SK-N-SH treated with all-trans-retinoic acid at 6 μM for 48 hours (cell line): ENCODE measurements at regions not wholly inside any gene's neighbourhood (a gene's known extent, or its start where the extent isn't known, plus 50 kb on each side); places are given as distances from the start of the nearest gene placed in this dataset.

Experiments used
- ATAC-seq: fragments of 200-7000 bp; cut with Tn5 transposase; 3 replicates; pipeline ENCODE4 v1.9.1; 2020; ENCODE audit warnings: mild to moderate bottlenecking, moderate library complexity
- ARNTL ChIP-seq: fragments of 450-650 bp; formaldehyde crosslinking; IDR thresholded peaks from 2 replicates; pipeline ENCODE4 v1.5.0; 2020; ENCODE audit warnings: low read depth, mild to moderate bottlenecking, moderate library complexity, borderline replicate concordance
- BACH2 ChIP-seq: fragments of 250-450 bp; sonication (Bioruptor Pico); IDR thresholded peaks from 2 replicates; pipeline ENCODE4 v1.9.0; 2021; ENCODE audit warnings: mild to moderate bottlenecking, borderline replicate concordance
- CSDC2 ChIP-seq: fragments of 250-450 bp; sonication (Bioruptor Pico); IDR thresholded peaks from 2 replicates; pipeline ENCODE4 v1.5.0; 2020; ENCODE audit warnings: mild to moderate bottlenecking, moderate library complexity
- ESRRG ChIP-seq: fragments of 250-450 bp; sonication (Bioruptor Pico); IDR thresholded peaks from 2 replicates; pipeline ENCODE4 v1.6.1; 2021; ENCODE audit warnings: mild to moderate bottlenecking
- GLIS3 ChIP-seq: fragments of 250-450 bp; sonication (Bioruptor Pico); IDR thresholded peaks from 2 replicates; pipeline ENCODE4 v1.5.0; 2020; ENCODE audit warnings: mild to moderate bottlenecking, moderate library complexity
- ISL1 ChIP-seq: fragments of 250-450 bp; sonication (Bioruptor Pico); IDR thresholded peaks from 2 replicates; pipeline ENCODE4 v2.1.2; 2022; ENCODE audit warnings: mild to moderate bottlenecking, moderate library complexity
- OSR1 ChIP-seq: fragments of 250-450 bp; sonication (Bioruptor Pico); IDR thresholded peaks from 2 replicates; pipeline ENCODE4 v1.8.0; 2022; ENCODE audit warnings: moderate library complexity, mild to moderate bottlenecking, inconsistent platforms
- PPARA ChIP-seq: fragments of 250-450 bp; sonication (Bioruptor Pico); IDR thresholded peaks from 2 replicates; pipeline ENCODE4 v1.5.0; 2020; ENCODE audit warnings: mild to moderate bottlenecking, borderline replicate concordance
- RARB ChIP-seq: fragments of 250-450 bp; sonication (Bioruptor Pico); IDR thresholded peaks from 2 replicates; pipeline ENCODE4 v1.8.0; 2021; ENCODE audit warnings: mild to moderate bottlenecking, moderate library complexity
- SNAI2 ChIP-seq: fragments of 250-450 bp; sonication (Bioruptor Pico); IDR thresholded peaks from 2 replicates; pipeline ENCODE4 v1.5.0; 2020; ENCODE audit warnings: mild to moderate bottlenecking, moderate library complexity
- TOX ChIP-seq: fragments of 250-450 bp; sonication (Bioruptor Pico); IDR thresholded peaks from 2 replicates; pipeline ENCODE4 v1.8.0; 2021; ENCODE audit warnings: mild to moderate bottlenecking, moderate library complexity, borderline replicate concordance
- ZC3H10 ChIP-seq: fragments of 250-450 bp; sonication (Bioruptor Pico); IDR thresholded peaks from 2 replicates; pipeline ENCODE4 v1.5.1; 2021; ENCODE audit warnings: mild to moderate bottlenecking, moderate library complexity
- ZNF565 ChIP-seq: fragments of 450-650 bp; formaldehyde crosslinking; conservative IDR thresholded peaks from 2 replicates; pipeline ENCODE4 v1.5.0; 2020; ENCODE audit warnings: low read depth, mild to moderate bottlenecking, moderate library complexity
- ZNF70 ChIP-seq: fragments of 450-650 bp; formaldehyde crosslinking; IDR thresholded peaks from 2 replicates; pipeline ENCODE4 v1.5.0; 2020; ENCODE audit warnings: mild to moderate bottlenecking, moderate library complexity
- ZNF8 ChIP-seq: fragments of 450-650 bp; formaldehyde crosslinking; IDR thresholded peaks from 2 replicates; pipeline ENCODE4 v1.5.0; 2020; ENCODE audit warnings: mild to moderate bottlenecking, moderate library complexity
- TF ChIP-seq, protein P1 (sequence below): fragments of 250-450 bp; sonication (Bioruptor Pico); IDR thresholded peaks from 2 replicates; pipeline ENCODE4 v1.8.0; 2020; ENCODE audit warnings: mild to moderate bottlenecking, moderate library complexity, borderline replicate concordance
- TF ChIP-seq, protein P2 (sequence below): fragments of 250-450 bp; sonication (Bioruptor Pico); IDR thresholded peaks from 2 replicates; pipeline ENCODE4 v1.5.0; 2020; ENCODE audit warnings: mild to moderate bottlenecking, moderate library complexity
- TF ChIP-seq, protein P3 (sequence below): fragments of 250-450 bp; sonication (Bioruptor Pico); IDR thresholded peaks from 2 replicates; pipeline ENCODE4 v1.5.1; 2020; ENCODE audit warnings: low read depth, mild to moderate bottlenecking, moderate library complexity
- TF ChIP-seq, protein P4 (sequence below): fragments of 250-450 bp; sonication (Bioruptor Pico); IDR thresholded peaks from 2 replicates; pipeline ENCODE4 v1.8.0; 2021; ENCODE audit warnings: low read depth, mild to moderate bottlenecking, moderate library complexity, borderline replicate concordance
- TF ChIP-seq, protein P5 (sequence below): fragments of 250-450 bp; sonication (Bioruptor Pico); IDR thresholded peaks from 2 replicates; pipeline ENCODE4 v1.5.1; 2021; ENCODE audit warnings: mild to moderate bottlenecking, moderate library complexity

DNA sequence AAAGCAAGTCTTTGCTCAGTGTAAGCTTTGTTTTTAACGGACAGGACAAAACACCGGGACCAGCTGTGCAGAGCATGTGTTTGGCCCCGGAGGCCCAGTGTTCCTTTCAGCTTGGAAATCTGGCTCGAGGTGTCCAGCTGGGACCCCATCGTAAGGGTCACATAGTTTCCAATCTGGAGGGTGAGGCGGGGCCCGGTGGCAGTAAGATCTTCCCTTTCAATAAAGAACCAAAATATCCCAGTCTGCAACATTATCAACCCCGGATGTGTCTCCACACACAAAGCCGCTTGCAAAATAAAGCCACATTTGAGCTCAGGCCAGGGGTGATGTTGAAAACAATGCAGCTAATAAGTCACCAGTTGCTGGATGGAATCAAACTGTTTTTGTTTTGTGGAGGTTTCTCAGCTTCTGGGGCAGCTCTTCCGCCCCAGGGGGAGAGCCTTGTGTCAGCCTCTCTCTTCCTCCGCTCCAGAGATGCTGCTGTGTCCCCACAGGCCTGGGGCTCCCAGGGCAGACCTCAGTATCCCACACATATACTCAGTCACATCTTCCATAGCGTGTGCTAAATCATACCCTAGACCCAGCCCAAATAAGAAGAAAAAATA is 138.6 kb upstream of the GLI2 start:
- TF ChIP-seq ZNF8 (no peak), CSDC2 (no peak), ESRRG (CRISPR knock-in tag) (no peak), ZNF70 (no peak), RARB (CRISPR knock-in tag) (no peak)
- no peak for ATAC-seq

DNA sequence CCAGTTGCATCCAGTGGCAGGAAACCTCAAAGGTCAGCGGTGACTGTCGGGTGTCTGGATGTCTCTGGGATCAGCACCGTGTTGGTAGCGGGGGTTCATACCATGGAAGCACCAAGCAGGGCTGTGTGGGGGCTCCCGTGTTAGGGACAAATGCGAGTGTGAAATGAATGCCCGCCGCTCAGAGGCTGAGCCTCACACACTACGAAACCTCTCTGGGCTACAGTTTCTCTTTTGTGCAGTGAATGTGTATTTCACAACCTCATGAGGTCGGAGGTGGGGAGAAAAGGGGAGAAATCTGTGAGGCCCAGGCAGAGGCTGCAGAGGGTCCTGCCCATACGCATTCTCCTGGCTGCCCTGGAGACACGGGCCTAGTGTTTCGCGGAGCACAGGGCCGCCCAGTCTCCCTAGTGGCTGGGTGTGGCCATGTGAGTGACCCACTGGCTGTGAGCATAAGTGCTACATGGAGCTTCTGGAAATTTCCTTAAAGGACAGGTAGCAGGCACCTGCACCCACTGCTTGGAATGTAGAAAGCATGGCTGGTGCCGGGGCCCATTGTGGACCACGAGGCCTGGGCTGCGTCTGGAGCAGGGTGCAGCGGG is 138.0 kb upstream of the GLI2 start:
- TF ChIP-seq, protein P1, sequence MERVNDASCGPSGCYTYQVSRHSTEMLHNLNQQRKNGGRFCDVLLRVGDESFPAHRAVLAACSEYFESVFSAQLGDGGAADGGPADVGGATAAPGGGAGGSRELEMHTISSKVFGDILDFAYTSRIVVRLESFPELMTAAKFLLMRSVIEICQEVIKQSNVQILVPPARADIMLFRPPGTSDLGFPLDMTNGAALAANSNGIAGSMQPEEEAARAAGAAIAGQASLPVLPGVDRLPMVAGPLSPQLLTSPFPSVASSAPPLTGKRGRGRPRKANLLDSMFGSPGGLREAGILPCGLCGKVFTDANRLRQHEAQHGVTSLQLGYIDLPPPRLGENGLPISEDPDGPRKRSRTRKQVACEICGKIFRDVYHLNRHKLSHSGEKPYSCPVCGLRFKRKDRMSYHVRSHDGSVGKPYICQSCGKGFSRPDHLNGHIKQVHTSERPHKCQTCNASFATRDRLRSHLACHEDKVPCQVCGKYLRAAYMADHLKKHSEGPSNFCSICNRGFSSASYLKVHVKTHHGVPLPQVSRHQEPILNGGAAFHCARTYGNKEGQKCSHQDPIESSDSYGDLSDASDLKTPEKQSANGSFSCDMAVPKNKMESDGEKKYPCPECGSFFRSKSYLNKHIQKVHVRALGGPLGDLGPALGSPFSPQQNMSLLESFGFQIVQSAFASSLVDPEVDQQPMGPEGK (CRISPR knock-in tag): no peak
- no peak for TF ChIP-seq BACH2
- TF ChIP-seq ARNTL: no peak
- no peak for TF ChIP-seq TOX (CRISPR knock-in tag)
- TF ChIP-seq SNAI2 (CRISPR knock-in tag): no peak
- TF ChIP-seq ZNF8: no peak
- no peak for TF ChIP-seq OSR1 (CRISPR knock-in tag)
- no peak for TF ChIP-seq ZC3H10 (CRISPR knock-in tag)
- no peak for TF ChIP-seq ESRRG (CRISPR knock-in tag)
- no peak for TF ChIP-seq RARB (CRISPR knock-in tag)
- TF ChIP-seq GLIS3 (CRISPR knock-in tag): no peak
- TF ChIP-seq, protein P2, sequence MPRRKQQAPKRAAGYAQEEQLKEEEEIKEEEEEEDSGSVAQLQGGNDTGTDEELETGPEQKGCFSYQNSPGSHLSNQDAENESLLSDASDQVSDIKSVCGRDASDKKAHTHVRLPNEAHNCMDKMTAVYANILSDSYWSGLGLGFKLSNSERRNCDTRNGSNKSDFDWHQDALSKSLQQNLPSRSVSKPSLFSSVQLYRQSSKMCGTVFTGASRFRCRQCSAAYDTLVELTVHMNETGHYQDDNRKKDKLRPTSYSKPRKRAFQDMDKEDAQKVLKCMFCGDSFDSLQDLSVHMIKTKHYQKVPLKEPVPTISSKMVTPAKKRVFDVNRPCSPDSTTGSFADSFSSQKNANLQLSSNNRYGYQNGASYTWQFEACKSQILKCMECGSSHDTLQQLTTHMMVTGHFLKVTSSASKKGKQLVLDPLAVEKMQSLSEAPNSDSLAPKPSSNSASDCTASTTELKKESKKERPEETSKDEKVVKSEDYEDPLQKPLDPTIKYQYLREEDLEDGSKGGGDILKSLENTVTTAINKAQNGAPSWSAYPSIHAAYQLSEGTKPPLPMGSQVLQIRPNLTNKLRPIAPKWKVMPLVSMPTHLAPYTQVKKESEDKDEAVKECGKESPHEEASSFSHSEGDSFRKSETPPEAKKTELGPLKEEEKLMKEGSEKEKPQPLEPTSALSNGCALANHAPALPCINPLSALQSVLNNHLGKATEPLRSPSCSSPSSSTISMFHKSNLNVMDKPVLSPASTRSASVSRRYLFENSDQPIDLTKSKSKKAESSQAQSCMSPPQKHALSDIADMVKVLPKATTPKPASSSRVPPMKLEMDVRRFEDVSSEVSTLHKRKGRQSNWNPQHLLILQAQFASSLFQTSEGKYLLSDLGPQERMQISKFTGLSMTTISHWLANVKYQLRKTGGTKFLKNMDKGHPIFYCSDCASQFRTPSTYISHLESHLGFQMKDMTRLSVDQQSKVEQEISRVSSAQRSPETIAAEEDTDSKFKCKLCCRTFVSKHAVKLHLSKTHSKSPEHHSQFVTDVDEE (CRISPR knock-in tag): no peak
- no peak for TF ChIP-seq ZNF565 (CRISPR knock-in tag)
- TF ChIP-seq, protein P3, sequence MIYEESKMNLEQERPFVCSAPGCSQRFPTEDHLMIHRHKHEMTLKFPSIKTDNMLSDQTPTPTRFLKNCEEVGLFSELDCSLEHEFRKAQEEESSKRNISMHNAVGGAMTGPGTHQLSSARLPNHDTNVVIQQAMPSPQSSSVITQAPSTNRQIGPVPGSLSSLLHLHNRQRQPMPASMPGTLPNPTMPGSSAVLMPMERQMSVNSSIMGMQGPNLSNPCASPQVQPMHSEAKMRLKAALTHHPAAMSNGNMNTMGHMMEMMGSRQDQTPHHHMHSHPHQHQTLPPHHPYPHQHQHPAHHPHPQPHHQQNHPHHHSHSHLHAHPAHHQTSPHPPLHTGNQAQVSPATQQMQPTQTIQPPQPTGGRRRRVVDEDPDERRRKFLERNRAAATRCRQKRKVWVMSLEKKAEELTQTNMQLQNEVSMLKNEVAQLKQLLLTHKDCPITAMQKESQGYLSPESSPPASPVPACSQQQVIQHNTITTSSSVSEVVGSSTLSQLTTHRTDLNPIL (CRISPR knock-in tag): no peak
- ATAC-seq: no peak

DNA sequence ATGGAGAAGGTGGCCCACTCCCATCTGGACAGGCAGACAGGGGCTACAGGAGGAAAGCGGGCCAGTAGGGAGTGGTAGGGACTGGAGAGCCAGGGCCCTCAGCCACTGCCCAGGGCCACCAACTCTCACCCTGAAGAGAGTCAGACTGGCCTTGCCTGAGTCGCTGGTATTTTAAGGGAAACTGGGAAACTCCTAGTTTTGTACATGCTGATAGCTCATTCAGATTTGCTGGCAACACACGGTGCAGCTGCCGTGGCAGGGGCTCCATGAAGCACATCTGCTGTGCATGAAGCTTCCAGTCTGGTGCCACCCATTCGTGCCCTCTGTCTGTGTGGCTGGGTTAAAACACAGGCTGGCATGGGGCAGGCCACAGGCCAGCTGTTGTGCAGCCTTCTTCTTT is 137.3 kb upstream of the GLI2 start:
- no peak for ATAC-seq
- TF ChIP-seq, protein P4, sequence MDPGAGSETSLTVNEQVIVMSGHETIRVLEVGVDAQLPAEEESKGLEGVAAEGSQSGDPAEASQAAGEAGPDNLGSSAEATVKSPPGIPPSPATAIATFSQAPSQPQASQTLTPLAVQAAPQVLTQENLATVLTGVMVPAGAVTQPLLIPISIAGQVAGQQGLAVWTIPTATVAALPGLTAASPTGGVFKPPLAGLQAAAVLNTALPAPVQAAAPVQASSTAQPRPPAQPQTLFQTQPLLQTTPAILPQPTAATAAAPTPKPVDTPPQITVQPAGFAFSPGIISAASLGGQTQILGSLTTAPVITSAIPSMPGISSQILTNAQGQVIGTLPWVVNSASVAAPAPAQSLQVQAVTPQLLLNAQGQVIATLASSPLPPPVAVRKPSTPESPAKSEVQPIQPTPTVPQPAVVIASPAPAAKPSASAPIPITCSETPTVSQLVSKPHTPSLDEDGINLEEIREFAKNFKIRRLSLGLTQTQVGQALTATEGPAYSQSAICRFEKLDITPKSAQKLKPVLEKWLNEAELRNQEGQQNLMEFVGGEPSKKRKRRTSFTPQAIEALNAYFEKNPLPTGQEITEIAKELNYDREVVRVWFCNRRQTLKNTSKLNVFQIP (CRISPR knock-in tag): no peak
- no peak for TF ChIP-seq OSR1 (CRISPR knock-in tag)

DNA sequence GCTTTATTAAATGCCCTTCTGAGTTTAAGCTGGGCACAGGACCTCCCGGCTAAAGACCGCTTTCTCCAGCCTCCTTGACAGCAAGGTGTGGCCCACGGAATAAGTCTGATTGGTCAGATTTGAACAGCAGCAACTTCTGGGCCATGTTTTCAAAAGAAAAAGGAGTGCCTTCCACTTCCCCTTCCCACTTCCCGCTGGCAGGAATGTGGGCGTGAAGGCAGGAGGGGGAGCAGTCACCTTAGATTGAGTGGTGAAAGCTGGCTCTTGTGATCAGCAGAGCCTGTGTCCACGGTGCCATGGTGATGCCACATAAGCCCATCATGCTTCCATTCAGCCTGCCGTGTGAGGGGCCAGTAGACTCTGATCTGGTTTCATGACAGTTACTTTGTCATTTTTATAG is 136.6 kb upstream of the GLI2 start:
- TF ChIP-seq BACH2 (no peak), SNAI2 (CRISPR knock-in tag) (no peak), ISL1 (CRISPR knock-in tag) (no peak), PPARA (CRISPR knock-in tag) (no peak), RARB (CRISPR knock-in tag) (no peak), ZNF70 (no peak), ARNTL (no peak)
- TF ChIP-seq, protein P3 (CRISPR knock-in tag): no peak
- TF ChIP-seq, protein P4 (CRISPR knock-in tag): no peak
- TF ChIP-seq, protein P5, sequence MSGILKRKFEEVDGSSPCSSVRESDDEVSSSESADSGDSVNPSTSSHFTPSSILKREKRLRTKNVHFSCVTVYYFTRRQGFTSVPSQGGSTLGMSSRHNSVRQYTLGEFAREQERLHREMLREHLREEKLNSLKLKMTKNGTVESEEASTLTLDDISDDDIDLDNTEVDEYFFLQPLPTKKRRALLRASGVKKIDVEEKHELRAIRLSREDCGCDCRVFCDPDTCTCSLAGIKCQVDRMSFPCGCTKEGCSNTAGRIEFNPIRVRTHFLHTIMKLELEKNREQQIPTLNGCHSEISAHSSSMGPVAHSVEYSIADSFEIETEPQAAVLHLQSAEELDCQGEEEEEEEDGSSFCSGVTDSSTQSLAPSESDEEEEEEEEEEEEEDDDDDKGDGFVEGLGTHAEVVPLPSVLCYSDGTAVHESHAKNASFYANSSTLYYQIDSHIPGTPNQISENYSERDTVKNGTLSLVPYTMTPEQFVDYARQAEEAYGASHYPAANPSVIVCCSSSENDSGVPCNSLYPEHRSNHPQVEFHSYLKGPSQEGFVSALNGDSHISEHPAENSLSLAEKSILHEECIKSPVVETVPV (CRISPR knock-in tag): no peak

More for the DNA sequence above, 136.6 kb upstream of the GLI2 start:
- ATAC-seq: no peak
